Erythroblast (primary cell): ENCODE measurements at regions not wholly inside any gene's neighbourhood (a gene's known extent, or its start where the extent isn't known, plus 50 kb on each side); places are given as distances from the start of the nearest gene placed in this dataset.

Experiments used
- GATA1 ChIP-seq: IDR thresholded peaks from 2 replicates; pipeline ENCODE4 v1.6.1; 2011; ENCODE audit warnings: low read depth, mild to moderate bottlenecking, control low read depth, low read length, moderate library complexity
- POLR2A ChIP-seq: IDR thresholded peaks from 2 replicates; pipeline ENCODE4 v1.6.1; 2011; ENCODE audit warnings: mild to moderate bottlenecking, low read length

DNA sequence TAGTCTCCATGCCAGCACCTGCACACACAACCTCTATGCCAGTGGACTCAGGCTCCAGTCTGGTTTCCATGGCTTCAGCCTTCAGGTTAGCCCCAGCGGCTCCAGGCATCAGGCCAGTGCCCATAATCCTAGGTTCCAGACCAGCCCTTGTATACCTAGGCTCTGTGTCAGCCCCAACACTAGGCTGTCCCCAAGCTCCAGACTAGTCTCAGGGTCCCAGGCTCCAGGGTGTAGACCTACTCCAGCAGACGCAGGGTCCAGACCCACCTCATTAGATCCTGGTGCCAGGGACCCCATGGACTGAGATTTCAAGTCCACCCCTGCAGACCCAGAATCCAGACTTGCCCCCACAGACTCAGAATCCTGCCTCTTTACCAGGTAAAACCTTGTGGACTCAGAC, 275.9 kb downstream of the SLC16A7 start:
- TF ChIP-seq POLR2A = no peak
- no peak for TF ChIP-seq GATA1
